ENCODE measurements at regions not wholly inside any gene's neighbourhood (a gene's known extent, or its start where the extent isn't known, plus 50 kb on each side); places are given as distances from the start of the nearest gene placed in this dataset.

- no peak for TF ChIP-seq POLR2A (IDR thresholded peaks at IDR 0.05; ENCODE audit: low read length)
- TF ChIP-seq EP300 (IDR thresholded peaks at IDR 0.05) = no peak
- TF ChIP-seq NR3C1 (IDR thresholded peaks at IDR 0.05) = no peak
- no peak for TF ChIP-seq RCOR1 (IDR thresholded peaks at IDR 0.05; ENCODE audit: low read depth, low read length)
- TF ChIP-seq, protein P1, sequence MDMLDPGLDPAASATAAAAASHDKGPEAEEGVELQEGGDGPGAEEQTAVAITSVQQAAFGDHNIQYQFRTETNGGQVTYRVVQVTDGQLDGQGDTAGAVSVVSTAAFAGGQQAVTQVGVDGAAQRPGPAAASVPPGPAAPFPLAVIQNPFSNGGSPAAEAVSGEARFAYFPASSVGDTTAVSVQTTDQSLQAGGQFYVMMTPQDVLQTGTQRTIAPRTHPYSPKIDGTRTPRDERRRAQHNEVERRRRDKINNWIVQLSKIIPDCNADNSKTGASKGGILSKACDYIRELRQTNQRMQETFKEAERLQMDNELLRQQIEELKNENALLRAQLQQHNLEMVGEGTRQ (IDR thresholded peaks at IDR 0.05) = no peak
- TF ChIP-seq MAZ (IDR thresholded peaks at IDR 0.05; ENCODE audit: borderline replicate concordance, low read depth, low read length) = no peak
- TF ChIP-seq JUN (IDR thresholded peaks at IDR 0.05) = no peak
- TF ChIP-seq CTCF (IDR thresholded peaks at IDR 0.05) = no peak
- no peak for TF ChIP-seq ESRRA (IDR thresholded peaks at IDR 0.05; ENCODE audit: borderline replicate concordance, low read length)
- TF ChIP-seq, protein P2, sequence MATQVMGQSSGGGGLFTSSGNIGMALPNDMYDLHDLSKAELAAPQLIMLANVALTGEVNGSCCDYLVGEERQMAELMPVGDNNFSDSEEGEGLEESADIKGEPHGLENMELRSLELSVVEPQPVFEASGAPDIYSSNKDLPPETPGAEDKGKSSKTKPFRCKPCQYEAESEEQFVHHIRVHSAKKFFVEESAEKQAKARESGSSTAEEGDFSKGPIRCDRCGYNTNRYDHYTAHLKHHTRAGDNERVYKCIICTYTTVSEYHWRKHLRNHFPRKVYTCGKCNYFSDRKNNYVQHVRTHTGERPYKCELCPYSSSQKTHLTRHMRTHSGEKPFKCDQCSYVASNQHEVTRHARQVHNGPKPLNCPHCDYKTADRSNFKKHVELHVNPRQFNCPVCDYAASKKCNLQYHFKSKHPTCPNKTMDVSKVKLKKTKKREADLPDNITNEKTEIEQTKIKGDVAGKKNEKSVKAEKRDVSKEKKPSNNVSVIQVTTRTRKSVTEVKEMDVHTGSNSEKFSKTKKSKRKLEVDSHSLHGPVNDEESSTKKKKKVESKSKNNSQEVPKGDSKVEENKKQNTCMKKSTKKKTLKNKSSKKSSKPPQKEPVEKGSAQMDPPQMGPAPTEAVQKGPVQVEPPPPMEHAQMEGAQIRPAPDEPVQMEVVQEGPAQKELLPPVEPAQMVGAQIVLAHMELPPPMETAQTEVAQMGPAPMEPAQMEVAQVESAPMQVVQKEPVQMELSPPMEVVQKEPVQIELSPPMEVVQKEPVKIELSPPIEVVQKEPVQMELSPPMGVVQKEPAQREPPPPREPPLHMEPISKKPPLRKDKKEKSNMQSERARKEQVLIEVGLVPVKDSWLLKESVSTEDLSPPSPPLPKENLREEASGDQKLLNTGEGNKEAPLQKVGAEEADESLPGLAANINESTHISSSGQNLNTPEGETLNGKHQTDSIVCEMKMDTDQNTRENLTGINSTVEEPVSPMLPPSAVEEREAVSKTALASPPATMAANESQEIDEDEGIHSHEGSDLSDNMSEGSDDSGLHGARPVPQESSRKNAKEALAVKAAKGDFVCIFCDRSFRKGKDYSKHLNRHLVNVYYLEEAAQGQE (IDR thresholded peaks at IDR 0.05) = no peak
- no peak for TF ChIP-seq RFX5 (IDR thresholded peaks at IDR 0.05)
- no peak for TF ChIP-seq RAD21 (conservative IDR thresholded peaks at IDR 0.05 in 1 of 2, IDR thresholded peaks at IDR 0.05 in 1 of 2)
- TF ChIP-seq POLR2AphosphoS2 (conservative IDR thresholded peaks at IDR 0.05; ENCODE audit: low read length) = no peak
- TF ChIP-seq, protein P3, sequence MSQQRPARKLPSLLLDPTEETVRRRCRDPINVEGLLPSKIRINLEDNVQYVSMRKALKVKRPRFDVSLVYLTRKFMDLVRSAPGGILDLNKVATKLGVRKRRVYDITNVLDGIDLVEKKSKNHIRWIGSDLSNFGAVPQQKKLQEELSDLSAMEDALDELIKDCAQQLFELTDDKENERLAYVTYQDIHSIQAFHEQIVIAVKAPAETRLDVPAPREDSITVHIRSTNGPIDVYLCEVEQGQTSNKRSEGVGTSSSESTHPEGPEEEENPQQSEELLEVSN (IDR thresholded peaks at IDR 0.05; ENCODE audit: borderline replicate concordance, low read depth) = no peak
Measured at GRCh38 chr1:102151242-102151641, 154.5 kb upstream of the OLFM3 start.
